Activated T-helper 2 cell treated with anti-CD3 and anti-CD28 coated beads, Interferon-gamma antibody, Interleukin-2, Interleukin-4, amounts not matched to agents 10 μg/mL and 5 μg/mL and 100 μg/mL, durations not matched to agents 14 hours and 24 hours and 36 hours (primary cell): ENCODE measurements at regions not wholly inside any gene's neighbourhood (a gene's known extent, or its start where the extent isn't known, plus 50 kb on each side); places are given as distances from the start of the nearest gene placed in this dataset.

ENCODE experiments used
- DNase-seq: peaks from one replicate; pipeline ENCODE4 v3.0.0; 2021; ENCODE audit warnings: low spot score
- H3K27ac Mint-ChIP-seq: one replicate; pipeline ENCODE4 v1.8.0; 2021; ENCODE audit warnings: mixed read lengths
- H3K27me3 Mint-ChIP-seq: one replicate; pipeline ENCODE4 v1.8.0; 2021; ENCODE audit warnings: low read depth, mixed read lengths
- H3K36me3 Mint-ChIP-seq: one replicate; pipeline ENCODE4 v1.8.0; 2021; ENCODE audit warnings: low read depth, mixed read lengths
- H3K4me1 Mint-ChIP-seq: one replicate; pipeline ENCODE4 v1.8.0; 2021; ENCODE audit warnings: low read depth, mixed read lengths
- H3K4me3 Mint-ChIP-seq: one replicate; pipeline ENCODE4 v1.8.0; 2021; ENCODE audit warnings: low read depth, mild to moderate bottlenecking, moderate library complexity, mixed read lengths
- H3K9me3 Mint-ChIP-seq: one replicate; pipeline ENCODE4 v1.8.0; 2021; ENCODE audit warnings: mixed read lengths
- intact Hi-C: fragments of 100-400 bp; cut with micrococcal nuclease; formaldehyde crosslinking; loops from one replicate; pipeline ENCODE4 v1.15.1; 2023

DNA sequence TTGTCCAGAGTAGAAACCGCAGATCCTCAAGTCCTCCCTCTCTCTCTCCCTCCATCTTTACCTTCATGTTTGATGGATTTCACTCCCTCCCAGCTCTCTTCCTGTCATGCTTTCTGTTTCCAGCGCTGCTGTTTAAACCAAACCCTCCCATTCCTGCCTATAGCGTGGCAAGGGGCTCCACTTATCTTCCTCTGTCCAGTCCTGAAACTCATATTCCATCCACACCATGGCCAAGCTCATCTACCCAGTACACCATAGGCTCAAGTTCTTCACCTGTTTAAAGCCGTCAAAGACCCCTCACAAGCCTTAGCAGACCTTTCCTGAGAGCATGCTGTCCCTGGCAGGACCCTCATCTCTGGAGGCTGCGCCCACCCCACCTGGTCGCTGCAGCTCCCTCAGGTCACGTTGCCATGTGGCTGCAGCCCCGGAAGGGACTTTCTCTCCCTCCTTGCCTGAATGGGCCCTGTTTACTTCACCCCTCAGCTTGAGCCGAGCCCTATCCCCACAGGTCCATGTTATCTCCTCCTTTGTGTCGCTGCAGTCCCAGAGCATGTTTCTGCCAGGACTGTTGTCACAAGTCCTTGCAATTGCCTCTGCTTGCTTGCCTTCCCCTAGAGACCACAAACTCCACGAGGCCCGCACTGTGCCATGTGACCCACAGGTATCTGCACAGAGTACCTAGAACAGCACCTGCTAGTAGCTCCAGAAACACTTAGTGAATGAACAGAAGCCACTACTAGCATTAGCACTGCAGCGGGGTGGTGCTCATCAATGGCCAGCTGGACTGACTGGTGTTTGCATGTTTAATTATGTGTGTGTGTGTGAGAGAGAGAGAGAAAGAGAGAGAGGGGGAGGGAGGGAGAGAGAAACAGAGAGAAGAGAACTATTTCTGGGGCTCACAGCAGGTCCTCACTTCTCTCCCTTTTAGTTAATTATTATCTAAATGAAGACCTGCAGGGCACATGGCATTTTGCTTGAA is 149.4 kb upstream of the SNX19 start:
- no peak overlapping the region for H3K27ac Mint-ChIP-seq
- no peaks in the 10 kb centered on the region for H3K27me3 Mint-ChIP-seq
- intact Hi-C loops, result loop anchor here (10.0 kb wide), 1 partner anchor 449 kb away; no protein-coding TSS in a partner anchor
- H3K36me3 Mint-ChIP-seq, result no peaks in the 10 kb centered on the region
- DNase-seq, result no peak
- no peaks in the 10 kb centered on the region for H3K9me3 Mint-ChIP-seq
- H3K4me3 Mint-ChIP-seq, result no peak overlapping the region
- no peaks in the 10 kb centered on the region for H3K4me1 Mint-ChIP-seq

DNA sequence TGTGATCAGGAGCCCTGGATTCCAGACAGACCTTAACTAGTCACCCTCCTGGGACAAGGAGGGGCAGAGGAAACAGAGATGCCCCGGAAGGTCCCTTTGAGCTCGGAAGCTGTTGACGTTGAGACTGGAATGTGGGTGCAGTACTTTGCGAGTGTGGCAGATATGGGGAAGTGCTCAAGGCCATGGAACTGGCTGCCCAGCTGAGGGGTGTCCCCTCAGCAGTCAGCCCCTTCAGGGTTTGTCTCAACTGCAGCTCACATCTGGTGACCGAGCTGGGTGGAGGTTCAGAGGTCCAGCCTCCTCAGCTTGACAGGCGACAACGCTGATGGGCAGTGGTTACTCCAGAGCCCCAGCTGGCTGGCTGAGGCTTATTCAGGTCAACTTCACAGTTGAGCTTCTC is 150.3 kb upstream of the SNX19 start:
- intact Hi-C loops, result loop anchor here (10.0 kb wide), 1 partner anchor 448 kb away; no protein-coding TSS in a partner anchor
- Mint-ChIP-seq H3K36me3 (no peaks in the 10 kb centered on the region), H3K27ac (no peak overlapping the region), H3K9me3 (no peaks in the 10 kb centered on the region), H3K27me3 (no peaks in the 10 kb centered on the region), H3K4me3 (no peak overlapping the region), H3K4me1 (no peaks in the 10 kb centered on the region)
- DNase-seq, result no peak

DNA sequence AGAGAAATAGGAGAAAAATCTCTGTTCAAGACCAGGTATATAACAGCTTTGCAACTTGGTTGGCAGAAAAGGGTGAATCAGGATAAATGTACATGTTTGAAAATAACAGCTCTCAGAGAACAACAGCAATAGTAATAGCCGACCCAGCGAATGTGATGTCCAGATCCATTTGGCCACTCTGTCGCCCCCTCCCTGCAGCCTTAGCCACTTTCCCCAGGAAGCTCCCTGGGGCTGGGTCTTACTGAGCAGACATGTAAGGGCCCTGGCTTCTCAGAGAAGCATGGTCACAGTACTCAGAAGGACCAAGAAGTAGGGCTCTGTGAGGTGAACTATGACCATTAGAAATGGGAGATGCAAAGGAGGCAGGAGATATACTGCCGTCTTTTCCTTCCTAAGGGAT is 154.1 kb upstream of the SNX19 start:
- no peaks in the 10 kb centered on the region for H3K27me3 Mint-ChIP-seq
- H3K27ac Mint-ChIP-seq, result no peak overlapping the region
- no peaks in the 10 kb centered on the region for H3K36me3 Mint-ChIP-seq
- no peak for DNase-seq
- intact Hi-C loops, result no loop called here
- no peaks in the 10 kb centered on the region for H3K9me3 Mint-ChIP-seq
- H3K4me3 Mint-ChIP-seq, result no peak overlapping the region
- H3K4me1 Mint-ChIP-seq, result no peaks in the 10 kb centered on the region

DNA sequence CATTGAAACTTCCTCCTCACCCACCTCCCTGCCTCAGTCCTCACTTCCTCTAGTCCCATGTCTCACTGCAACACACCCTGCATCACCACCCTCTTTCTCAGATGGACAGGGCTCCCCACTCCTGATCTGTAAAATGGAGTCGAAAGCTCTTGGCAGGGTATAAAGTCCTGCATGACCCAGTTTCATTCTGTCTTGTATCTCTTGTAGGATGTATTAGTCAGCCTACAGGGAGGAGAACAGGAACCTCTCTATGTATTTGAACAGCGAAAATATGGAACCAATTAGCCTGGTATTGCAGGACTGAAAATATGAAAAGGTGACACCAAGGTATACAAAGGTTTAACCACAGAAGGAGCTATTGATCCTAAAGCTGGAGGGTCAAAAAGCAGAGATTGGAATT is 156.9 kb upstream of the SNX19 start:
- H3K27ac Mint-ChIP-seq, result no peak overlapping the region
- H3K27me3 Mint-ChIP-seq, result no peaks in the 10 kb centered on the region
- intact Hi-C loops, result no loop called here
- no peaks in the 10 kb centered on the region for H3K9me3 Mint-ChIP-seq
- H3K4me1 Mint-ChIP-seq, result no peaks in the 10 kb centered on the region
- DNase-seq, result no peak
- H3K36me3 Mint-ChIP-seq, result no peaks in the 10 kb centered on the region
- H3K4me3 Mint-ChIP-seq, result no peak overlapping the region

DNA sequence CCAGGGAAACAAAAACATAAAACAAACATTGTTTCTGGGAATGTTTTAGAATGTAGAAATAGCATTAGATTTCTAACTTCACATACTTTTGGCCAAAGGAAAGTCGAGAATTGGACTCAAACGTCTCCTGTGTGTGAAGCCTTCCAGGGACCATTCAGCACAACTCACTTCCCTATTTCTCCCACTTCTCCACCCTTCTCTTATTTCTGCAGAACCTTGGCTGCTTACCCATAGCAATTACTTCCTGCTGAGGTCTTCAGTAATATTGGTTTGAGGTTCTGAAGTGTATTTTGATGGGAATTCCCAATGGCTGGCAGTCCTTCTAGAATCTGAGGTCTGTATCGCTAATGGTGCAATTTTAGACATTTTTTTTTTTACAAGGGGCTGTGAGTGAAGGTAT is 158.3 kb upstream of the SNX19 start:
- no peaks in the 10 kb centered on the region for H3K27me3 Mint-ChIP-seq
- H3K4me1 Mint-ChIP-seq, result no peaks in the 10 kb centered on the region
- H3K9me3 Mint-ChIP-seq, result no peaks in the 10 kb centered on the region
- DNase-seq, result no peak
- H3K4me3 Mint-ChIP-seq, result no peak overlapping the region
- no peaks in the 10 kb centered on the region for H3K36me3 Mint-ChIP-seq
- intact Hi-C loops, result no loop called here
- no peak overlapping the region for H3K27ac Mint-ChIP-seq

DNA sequence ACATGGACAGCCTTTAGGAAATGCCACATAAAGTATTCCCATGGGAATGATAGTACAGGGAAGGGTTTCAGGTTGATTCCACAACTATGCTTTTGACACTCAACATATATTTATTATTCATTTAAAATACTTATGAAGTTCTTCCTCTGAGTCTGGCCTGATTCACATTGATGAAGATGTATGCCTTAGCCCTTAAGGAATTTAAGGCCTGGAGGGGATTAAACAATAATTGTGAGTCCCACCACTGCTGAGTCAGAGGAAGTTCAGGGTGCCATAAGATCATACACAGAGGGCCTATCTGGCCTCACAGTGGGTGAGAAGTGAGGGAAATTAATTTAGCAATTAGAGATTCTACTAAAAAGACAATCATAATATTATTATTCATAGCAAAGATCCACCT is 161.1 kb upstream of the SNX19 start:
- Mint-ChIP-seq H3K9me3 (no peaks in the 10 kb centered on the region), H3K4me1 (no peaks in the 10 kb centered on the region), H3K27me3 (no peaks in the 10 kb centered on the region), H3K36me3 (no peaks in the 10 kb centered on the region), H3K27ac (no peak overlapping the region), H3K4me3 (no peak overlapping the region)
- DNase-seq, result no peak
- intact Hi-C loops, result no loop called here

DNA sequence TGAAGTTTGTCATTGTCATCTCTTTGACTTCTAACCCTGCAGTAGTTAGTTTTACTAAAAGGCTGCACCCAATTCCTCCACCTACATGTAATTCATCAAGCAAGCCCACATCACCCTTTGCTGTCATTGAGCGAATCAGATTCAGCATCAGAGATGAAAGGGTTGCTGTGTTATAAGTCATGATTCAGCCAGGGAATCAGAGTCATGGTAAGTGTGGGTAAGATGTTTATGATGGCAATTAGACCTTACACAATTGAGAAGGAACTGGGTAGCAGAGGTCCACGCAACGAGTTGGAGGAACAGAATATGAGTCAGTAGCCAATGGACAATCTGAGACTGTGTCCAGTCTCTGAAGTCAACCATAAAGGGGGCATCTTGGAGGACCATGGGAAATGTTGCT is 162.8 kb upstream of the SNX19 start:
- Mint-ChIP-seq H3K27ac (no peak overlapping the region), H3K9me3 (no peaks in the 10 kb centered on the region), H3K36me3 (no peaks in the 10 kb centered on the region), H3K4me1 (no peaks in the 10 kb centered on the region), H3K27me3 (no peaks in the 10 kb centered on the region), H3K4me3 (no peak overlapping the region)
- intact Hi-C loops, result no loop called here
- no peak for DNase-seq

DNA sequence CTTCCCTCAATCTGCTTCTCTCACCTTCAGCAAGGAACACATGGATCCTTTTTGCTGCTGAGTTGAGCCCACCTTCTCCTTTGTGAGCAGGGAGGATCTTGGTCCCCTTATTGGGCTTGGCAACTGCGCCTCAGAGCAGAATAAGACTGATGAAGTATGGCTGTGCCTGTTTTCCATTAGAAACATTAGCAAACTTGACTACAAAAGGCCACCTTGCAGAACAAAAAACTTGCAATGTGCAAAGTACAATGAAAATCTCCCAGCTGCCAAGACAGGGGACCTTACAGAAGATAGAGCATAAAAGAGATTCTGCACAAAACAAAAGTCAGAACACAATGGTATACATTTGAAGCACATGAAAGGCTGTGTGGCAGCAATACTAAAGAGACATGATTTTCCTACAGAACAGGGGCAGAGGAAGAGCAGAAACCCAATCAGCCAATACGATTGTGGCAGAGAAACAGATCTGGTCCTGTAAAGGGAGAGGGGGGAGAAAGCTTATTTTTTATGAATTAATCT is 173.5 kb upstream of the SNX19 start:
- intact Hi-C loops, result no loop called here
- no peaks in the 10 kb centered on the region for H3K36me3 Mint-ChIP-seq
- H3K27ac Mint-ChIP-seq, result no peak overlapping the region
- peaks cover 3% of the 10 kb centered on the region for H3K9me3 Mint-ChIP-seq
- no peaks in the 10 kb centered on the region for H3K4me1 Mint-ChIP-seq
- no peak for DNase-seq
- H3K4me3 Mint-ChIP-seq, result no peak overlapping the region
- H3K27me3 Mint-ChIP-seq, result no peaks in the 10 kb centered on the region

DNA sequence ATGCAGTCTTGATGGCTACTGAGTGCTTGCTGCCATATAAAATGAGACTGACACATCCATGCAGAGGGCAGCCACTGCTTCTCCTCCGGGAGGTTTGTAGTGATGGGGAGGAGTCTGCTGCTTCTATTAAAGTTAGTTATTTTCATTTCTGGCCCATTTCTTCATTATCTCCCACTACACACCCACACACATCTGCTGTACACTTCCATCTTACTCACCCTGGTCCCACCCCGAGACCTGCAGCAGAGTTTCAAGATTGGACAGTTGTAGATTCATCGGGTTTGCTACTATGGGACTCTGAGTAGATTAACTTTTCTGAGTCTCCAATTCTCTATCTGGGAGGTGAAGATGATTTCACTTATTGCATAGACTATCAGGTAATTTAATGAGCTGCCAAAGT is 176.2 kb upstream of the SNX19 start:
- no peak for DNase-seq
- no peaks in the 10 kb centered on the region for H3K36me3 Mint-ChIP-seq
- H3K4me3 Mint-ChIP-seq, result no peak overlapping the region
- no peaks in the 10 kb centered on the region for H3K9me3 Mint-ChIP-seq
- H3K4me1 Mint-ChIP-seq, result no peaks in the 10 kb centered on the region
- no peak overlapping the region for H3K27ac Mint-ChIP-seq
- no peaks in the 10 kb centered on the region for H3K27me3 Mint-ChIP-seq
- intact Hi-C loops, result no loop called here

DNA sequence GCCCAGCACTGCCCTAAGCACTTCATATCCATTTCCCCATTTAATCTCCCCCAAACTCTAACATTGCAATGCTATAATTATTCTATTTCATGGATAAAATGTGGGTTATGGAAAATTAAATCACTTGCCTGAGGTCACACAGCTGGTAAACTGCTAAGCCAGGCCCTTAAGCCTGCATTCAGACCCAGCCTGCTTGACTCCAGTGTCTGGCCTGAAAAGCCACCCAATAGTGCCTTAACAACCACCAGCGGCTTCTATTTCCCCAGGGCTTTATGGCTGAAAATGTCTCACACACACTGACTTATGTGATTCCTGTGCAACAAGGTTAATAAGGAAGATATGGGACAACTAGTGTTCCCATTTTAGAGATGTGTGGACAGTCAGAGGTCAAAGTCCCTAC is 178.5 kb upstream of the SNX19 start:
- no peaks in the 10 kb centered on the region for H3K36me3 Mint-ChIP-seq

DNA sequence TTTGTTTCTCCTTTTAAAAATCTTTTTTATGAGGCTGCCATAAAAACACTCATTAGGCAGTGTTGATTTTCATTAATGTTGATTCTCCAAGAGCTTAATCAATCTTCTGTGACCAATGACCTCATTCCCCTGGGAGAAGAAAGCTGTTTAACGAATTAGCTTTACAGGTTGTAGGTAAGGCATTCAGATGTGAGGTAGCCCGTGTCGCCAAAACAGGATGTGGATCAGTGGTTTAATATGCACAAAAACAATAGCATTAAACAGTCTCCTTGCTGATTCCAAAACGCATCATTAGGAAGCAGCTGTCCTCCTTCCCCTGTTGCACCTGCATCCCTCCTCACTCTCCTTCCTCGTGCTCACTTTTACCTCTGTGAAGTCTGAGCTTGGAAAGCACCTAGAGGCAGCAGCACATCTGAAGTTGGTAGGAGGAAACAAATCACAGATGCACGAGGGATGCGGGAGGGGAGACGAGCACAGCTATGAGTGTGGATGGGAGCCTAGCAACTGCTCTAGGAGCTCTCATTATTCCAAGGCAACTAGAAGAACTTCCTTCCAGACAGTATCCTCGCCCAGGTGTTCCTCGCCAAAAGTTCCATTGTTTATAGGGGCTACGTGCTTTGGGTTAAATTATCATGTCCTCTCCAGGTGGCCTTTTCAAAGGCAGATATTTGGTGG is 179.4 kb upstream of the SNX19 start:
- no peak for DNase-seq
- Mint-ChIP-seq H3K27ac (no peak overlapping the region), H3K4me3 (no peak overlapping the region), H3K36me3 (no peaks in the 10 kb centered on the region), H3K9me3 (no peaks in the 10 kb centered on the region), H3K27me3 (no peaks in the 10 kb centered on the region), H3K4me1 (no peaks in the 10 kb centered on the region)
- intact Hi-C loops, result no loop called here

More for the DNA sequence above, 178.5 kb upstream of the SNX19 start:
- no peak for DNase-seq
- Mint-ChIP-seq H3K27me3 (no peaks in the 10 kb centered on the region), H3K4me3 (no peak overlapping the region), H3K27ac (no peak overlapping the region), H3K4me1 (no peaks in the 10 kb centered on the region), H3K9me3 (no peaks in the 10 kb centered on the region)
- intact Hi-C loops, result no loop called here

DNA sequence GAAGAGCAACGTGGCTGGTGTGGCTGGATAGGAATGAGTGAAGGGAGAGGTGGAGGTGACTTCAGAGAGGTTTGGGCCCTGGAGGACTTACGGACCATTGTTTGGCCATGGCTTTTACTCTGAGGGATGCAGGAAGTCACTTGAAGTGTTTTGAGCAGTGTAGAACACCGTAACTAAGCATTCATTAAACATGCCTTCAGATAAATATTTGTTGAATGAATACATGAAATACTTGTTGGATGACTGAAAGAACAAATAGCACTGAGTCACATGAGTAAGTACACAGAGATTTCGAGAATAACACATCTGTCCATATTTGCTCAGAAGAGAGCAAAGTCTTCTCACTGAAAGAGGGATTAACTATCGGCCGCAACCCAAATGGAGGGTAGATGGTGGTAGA is 182.7 kb upstream of the SNX19 start:
- Mint-ChIP-seq H3K4me1 (no peaks in the 10 kb centered on the region), H3K36me3 (no peaks in the 10 kb centered on the region), H3K27me3 (no peaks in the 10 kb centered on the region), H3K4me3 (no peak overlapping the region), H3K27ac (no peak overlapping the region), H3K9me3 (no peaks in the 10 kb centered on the region)
- intact Hi-C loops, result no loop called here
- DNase-seq, result no peak

DNA sequence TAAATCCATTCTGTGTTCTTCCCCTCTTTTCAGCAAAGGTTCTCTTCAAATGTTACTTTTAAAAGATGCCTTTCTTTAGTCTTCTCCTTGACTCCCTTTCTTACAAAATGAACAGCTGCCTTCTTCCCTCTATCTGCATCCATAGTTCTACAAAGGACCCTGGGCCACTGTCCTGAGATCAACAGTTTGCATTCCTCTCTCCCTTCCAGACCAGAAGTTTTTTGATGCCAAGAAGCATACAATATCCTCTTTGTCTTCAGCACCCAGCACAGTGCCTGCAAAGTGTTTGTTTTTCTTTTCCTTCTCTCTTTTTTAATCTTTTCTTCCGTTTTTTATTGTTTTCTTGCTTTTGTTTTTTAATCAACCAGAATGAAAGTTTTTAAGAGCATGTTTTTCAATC is 183.5 kb upstream of the SNX19 start:
- Mint-ChIP-seq H3K4me1 (no peaks in the 10 kb centered on the region), H3K36me3 (no peaks in the 10 kb centered on the region), H3K27ac (no peak overlapping the region), H3K4me3 (no peak overlapping the region), H3K9me3 (no peaks in the 10 kb centered on the region), H3K27me3 (no peaks in the 10 kb centered on the region)
- no peak for DNase-seq
- intact Hi-C loops, result no loop called here
